Testis (tissue), 2 donors: ENCODE measurements at regions not wholly inside any gene's neighbourhood (a gene's known extent, or its start where the extent isn't known, plus 50 kb on each side); places are given as distances from the start of the nearest gene placed in this dataset.

Experiments used
- CTCF ChIP-seq, 3 experiments: fragments of 450-650 bp in 2 of 3; fragments of 200-600 bp in 1 of 3; sonication (generic) in 1 of 3; IDR thresholded peaks; one replicate each; pipeline ENCODE4 v1.5.1; 2016 to 2019; ENCODE audit warnings: antibody characterized with exemption in 3 of 3, mild to moderate bottlenecking in 2 of 3, moderate library complexity in 1 of 3
- POLR2A ChIP-seq: fragments of 450-650 bp; IDR thresholded peaks from one replicate; pipeline ENCODE4 v1.6.1; 2017; ENCODE audit warnings: antibody characterized with exemption, mild to moderate bottlenecking, moderate library complexity

GRCh38 chr11:69362315-69362714 lies 68.4 kb downstream of the MYEOV start:
- no peak for TF ChIP-seq POLR2A
- no peak for TF ChIP-seq CTCF (IDR thresholded peaks at IDR 0.05)
